Vagina (tissue), 2 donors: ENCODE measurements at regions not wholly inside any gene's neighbourhood (a gene's known extent, or its start where the extent isn't known, plus 50 kb on each side); places are given as distances from the start of the nearest gene placed in this dataset.

Experiments
- DNase-seq, 2 donors: peaks; one replicate each; pipeline ENCODE4 v3.0.0-alpha.2; 2017; ENCODE audit errors: extremely low spot score in 2 of 2
- H3K27ac ChIP-seq: fragments of 200-600 bp; sonication (generic); one replicate; pipeline ENCODE4 v1.5.1; 2019
- H3K27me3 ChIP-seq: fragments of 200-600 bp; sonication (generic); one replicate; pipeline ENCODE4 v1.5.1; 2019
- H3K36me3 ChIP-seq, 2 donors: fragments of 200-600 bp; sonication (generic); one replicate each; pipeline ENCODE4 v1.5.1; 2017 to 2019
- H3K4me1 ChIP-seq: fragments of 200-600 bp; sonication (generic); one replicate; pipeline ENCODE4 v1.5.1; 2019
- H3K4me3 ChIP-seq, 2 donors: fragments of 200-600 bp; sonication (generic); 1 replicate in 1 of 2; 2 replicates in 1 of 2; pipeline ENCODE4 v1.5.1; 2016 to 2019
- H3K9me3 ChIP-seq: fragments of 200-600 bp; sonication (generic); one replicate; pipeline ENCODE4 v1.5.1; 2019
- CTCF ChIP-seq, 3 experiments: fragments of 450-650 bp in 2 of 3; fragments of 200-600 bp in 1 of 3; sonication (generic) in 1 of 3; IDR thresholded peaks; one replicate each; pipeline ENCODE4 v1.5.1; 2017 to 2019; ENCODE audit warnings: antibody characterized with exemption in 3 of 3, mild to moderate bottlenecking in 2 of 3, moderate library complexity in 2 of 3
- POLR2A ChIP-seq, 2 donors: fragments of 450-650 bp; IDR thresholded peaks; one replicate each; pipeline ENCODE4 v1.6.1; 2017; ENCODE audit warnings: antibody characterized with exemption in 2 of 2, mild to moderate bottlenecking in 2 of 2, moderate library complexity in 2 of 2
- POLR2AphosphoS5 ChIP-seq, 2 donors: sonication (generic); formaldehyde crosslinking; IDR thresholded peaks; one replicate each; pipeline ENCODE4 v1.9.0; 2017; ENCODE audit warnings: antibody characterized with exemption in 2 of 2, mild to moderate bottlenecking in 2 of 2, low read depth in 1 of 2; ENCODE audit not compliant: insufficient read depth in 1 of 2
- intact Hi-C: fragments of 100-400 bp; cut with DNase I; formaldehyde crosslinking; loops from one replicate; pipeline ENCODE4 v1.15.1; 2023

GRCh38 chr2:38467768-38468455 lies 90.8 kb upstream of the ATL2 start:
- Histone ChIP-seq H3K4me1 (no peaks in the 10 kb centered on the region), H3K9me3 (no peaks in the 10 kb centered on the region), H3K36me3 (no peaks in the 10 kb centered on the region), H3K27ac (no peak overlapping the region), H3K4me3 (no peak overlapping the region), H3K27me3 (no peaks in the 10 kb centered on the region)
- DNase-seq: no peak
- TF ChIP-seq POLR2AphosphoS5 (IDR thresholded peaks at IDR 0.05; ENCODE audit: insufficient read depth in 1 of 2, low read depth in 1 of 2) (no peak), POLR2A (IDR thresholded peaks at IDR 0.05) (no peak), CTCF (IDR thresholded peaks at IDR 0.05) (no peak)
- intact Hi-C loops: no loop called here

- intact Hi-C loops: no loop called here
- peak overlapping the region; percentile 51 for H3K27ac ChIP-seq
- TF ChIP-seq POLR2A (IDR thresholded peaks at IDR 0.05): no peak
- peak in 1 of 2 donors; percentile 15 for TF ChIP-seq POLR2AphosphoS5 (IDR thresholded peaks at IDR 0.05; ENCODE audit: insufficient read depth in 1 of 2, low read depth in 1 of 2)
- H3K9me3 ChIP-seq: no peaks in the 10 kb centered on the region
- H3K36me3 ChIP-seq: no peaks in the 10 kb centered on the region
- H3K27me3 ChIP-seq: no peaks in the 10 kb centered on the region
- H3K4me3 ChIP-seq: no peak overlapping the region
- H3K4me1 ChIP-seq: no peaks in the 10 kb centered on the region
- no peak for DNase-seq
These were observed 90.0 kb upstream of the ATL2 start for GRCh38 chr2:38466876-38467767.

GRCh38 chr2:38466409-38466808 lies 89.3 kb upstream of the ATL2 start:
- Histone ChIP-seq H3K9me3 (no peaks in the 10 kb centered on the region), H3K27ac (peak overlapping the region; percentile 51)
- intact Hi-C loops: no loop called here

GRCh38 chr2:38465789-38466127 lies 88.7 kb upstream of the ATL2 start:
- Histone ChIP-seq H3K36me3 (no peaks in the 10 kb centered on the region), H3K4me1 (no peaks in the 10 kb centered on the region), H3K27ac (peak overlapping the region; percentile 51), H3K4me3 (no peak overlapping the region), H3K9me3 (no peaks in the 10 kb centered on the region), H3K27me3 (no peaks in the 10 kb centered on the region)
- intact Hi-C loops: no loop called here
- TF ChIP-seq CTCF (IDR thresholded peaks at IDR 0.05): no peak
- no peak for TF ChIP-seq POLR2A (IDR thresholded peaks at IDR 0.05)
- TF ChIP-seq POLR2AphosphoS5 (IDR thresholded peaks at IDR 0.05; ENCODE audit: insufficient read depth in 1 of 2, low read depth in 1 of 2): no peak
- no peak for DNase-seq

More at GRCh38 chr2:38466409-38466808, 89.3 kb upstream of the ATL2 start:
- no peaks in the 10 kb centered on the region for H3K27me3 ChIP-seq
- no peak for DNase-seq
- no peaks in the 10 kb centered on the region for H3K36me3 ChIP-seq
- TF ChIP-seq POLR2AphosphoS5 (IDR thresholded peaks at IDR 0.05; ENCODE audit: insufficient read depth in 1 of 2, low read depth in 1 of 2) (no peak), CTCF (IDR thresholded peaks at IDR 0.05) (no peak), POLR2A (IDR thresholded peaks at IDR 0.05) (no peak)
- no peak overlapping the region for H3K4me3 ChIP-seq
- no peaks in the 10 kb centered on the region for H3K4me1 ChIP-seq

- H3K4me1 ChIP-seq: no peaks in the 10 kb centered on the region
- no peak for DNase-seq
- no peaks in the 10 kb centered on the region for H3K36me3 ChIP-seq
- H3K4me3 ChIP-seq: no peak overlapping the region
- no peaks in the 10 kb centered on the region for H3K9me3 ChIP-seq
- intact Hi-C loops: no loop called here
- H3K27ac ChIP-seq: peak overlapping the region; percentile 51
- TF ChIP-seq POLR2A (IDR thresholded peaks at IDR 0.05) (no peak), POLR2AphosphoS5 (IDR thresholded peaks at IDR 0.05; ENCODE audit: insufficient read depth in 1 of 2, low read depth in 1 of 2) (no peak), CTCF (IDR thresholded peaks at IDR 0.05) (no peak)
- H3K27me3 ChIP-seq: no peaks in the 10 kb centered on the region
These were observed 88.1 kb upstream of the ATL2 start for GRCh38 chr2:38464971-38465788.
